ENCODE measurements at regions not wholly inside any gene's neighbourhood (a gene's known extent, or its start where the extent isn't known, plus 50 kb on each side); places are given as distances from the start of the nearest gene placed in this dataset.

DNA sequence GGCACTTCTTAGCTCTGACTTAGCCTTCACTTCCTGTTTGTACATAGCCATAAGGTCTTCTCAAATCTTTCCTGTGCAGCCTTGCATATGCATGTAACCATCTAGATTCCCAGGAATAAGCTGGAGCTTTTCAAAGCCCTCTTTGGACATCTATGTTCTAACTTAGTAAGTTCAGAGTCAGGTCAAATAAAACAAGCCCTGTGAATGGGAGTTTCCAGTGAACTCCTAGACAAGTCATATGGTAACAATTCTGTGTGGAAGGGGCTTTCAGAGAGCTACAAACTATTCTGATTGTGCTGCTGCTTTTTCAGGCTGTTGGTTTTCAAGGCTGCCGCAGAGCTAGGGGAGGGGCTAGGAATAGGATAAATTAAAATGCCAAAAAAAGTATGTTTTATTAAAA, 208.4 kb upstream of the AKR1E2 start:
- TF ChIP-seq, protein P1, sequence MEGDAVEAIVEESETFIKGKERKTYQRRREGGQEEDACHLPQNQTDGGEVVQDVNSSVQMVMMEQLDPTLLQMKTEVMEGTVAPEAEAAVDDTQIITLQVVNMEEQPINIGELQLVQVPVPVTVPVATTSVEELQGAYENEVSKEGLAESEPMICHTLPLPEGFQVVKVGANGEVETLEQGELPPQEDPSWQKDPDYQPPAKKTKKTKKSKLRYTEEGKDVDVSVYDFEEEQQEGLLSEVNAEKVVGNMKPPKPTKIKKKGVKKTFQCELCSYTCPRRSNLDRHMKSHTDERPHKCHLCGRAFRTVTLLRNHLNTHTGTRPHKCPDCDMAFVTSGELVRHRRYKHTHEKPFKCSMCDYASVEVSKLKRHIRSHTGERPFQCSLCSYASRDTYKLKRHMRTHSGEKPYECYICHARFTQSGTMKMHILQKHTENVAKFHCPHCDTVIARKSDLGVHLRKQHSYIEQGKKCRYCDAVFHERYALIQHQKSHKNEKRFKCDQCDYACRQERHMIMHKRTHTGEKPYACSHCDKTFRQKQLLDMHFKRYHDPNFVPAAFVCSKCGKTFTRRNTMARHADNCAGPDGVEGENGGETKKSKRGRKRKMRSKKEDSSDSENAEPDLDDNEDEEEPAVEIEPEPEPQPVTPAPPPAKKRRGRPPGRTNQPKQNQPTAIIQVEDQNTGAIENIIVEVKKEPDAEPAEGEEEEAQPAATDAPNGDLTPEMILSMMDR (IDR thresholded peaks at IDR 0.05; ENCODE audit: insufficient read depth in 1 of 2, low read depth in 1 of 2, low read length in 1 of 2, severe bottlenecking in 1 of 2, unreplicated experiment in 1 of 2) = no peak
- no peak overlapping the region for H3K27ac Mint-ChIP-seq (ENCODE audit: unreplicated experiment)
- H3K4me3 Mint-ChIP-seq (ENCODE audit: unreplicated experiment) = no peak overlapping the region

DNA sequence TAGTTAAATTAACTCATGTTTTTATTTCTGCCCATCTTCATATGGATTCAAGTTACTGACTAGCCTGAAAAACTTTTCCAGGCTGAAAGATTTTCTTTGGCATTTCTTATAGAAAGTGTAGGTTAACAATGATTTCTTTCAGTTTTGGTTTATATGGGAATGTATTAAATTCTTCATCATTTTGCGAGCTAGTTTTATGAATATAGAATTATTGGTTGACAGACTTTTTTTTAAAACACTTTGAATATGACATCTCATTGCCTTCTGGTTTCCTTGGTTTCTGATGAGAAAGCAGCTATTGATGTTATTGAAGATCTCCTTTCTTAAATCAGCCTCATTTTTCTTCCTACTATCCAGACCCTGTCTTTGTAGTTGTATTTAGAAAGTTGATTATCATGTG, 211.0 kb upstream of the AKR1E2 start:
- Histone ChIP-seq H3K4me1 (no peaks in the 10 kb centered on the region), H3K36me3 (ENCODE audit: control insufficient read depth, insufficient read depth, low read length) (no peaks in the 10 kb centered on the region), H3K9me3 (no peaks in the 10 kb centered on the region), H3K4me3 (ENCODE audit: low read depth, low read length) (no peak overlapping the region), H3K27me3 (replicated peaks; ENCODE audit: control insufficient read depth, insufficient read depth, low read length) (no peaks in the 10 kb centered on the region)
- Mint-ChIP-seq H3K36me3 (ENCODE audit: insufficient read depth, unreplicated experiment) (no peaks in the 10 kb centered on the region), H3K27ac (ENCODE audit: unreplicated experiment) (no peak overlapping the region), H3K4me3 (ENCODE audit: unreplicated experiment) (no peak overlapping the region), H3K27me3 (ENCODE audit: insufficient read depth, unreplicated experiment) (peaks cover 15% of the 10 kb centered on the region), H3K4me1 (ENCODE audit: low read depth, unreplicated experiment) (no peaks in the 10 kb centered on the region), H3K9me3 (ENCODE audit: unreplicated experiment) (no peaks in the 10 kb centered on the region)
- no TSS peak for BruUV-seq (replicated peaks)
- TF ChIP-seq, protein P1 (IDR thresholded peaks at IDR 0.05; ENCODE audit: insufficient read depth in 1 of 2, low read depth in 1 of 2, low read length in 1 of 2, severe bottlenecking in 1 of 2, unreplicated experiment in 1 of 2) = no peak
- no peak for DNase-seq
- ChIA-PET POLR2A (no interaction called here), CTCF (no interaction called here)
- intact Hi-C loops (cut with micrococcal nuclease; ENCODE audit: unreplicated experiment) = no loop called here

More for the DNA sequence above, 208.4 kb upstream of the AKR1E2 start:
- H3K27me3 ChIP-seq (replicated peaks; ENCODE audit: control insufficient read depth, insufficient read depth, low read length) = no peaks in the 10 kb centered on the region
- intact Hi-C loops (cut with micrococcal nuclease; ENCODE audit: unreplicated experiment) = no loop called here
- H3K4me1 Mint-ChIP-seq (ENCODE audit: low read depth, unreplicated experiment) = no peaks in the 10 kb centered on the region
- no peaks in the 10 kb centered on the region for H3K9me3 ChIP-seq
- no peaks in the 10 kb centered on the region for H3K9me3 Mint-ChIP-seq (ENCODE audit: unreplicated experiment)
- no peaks in the 10 kb centered on the region for H3K4me1 ChIP-seq
- no peaks in the 10 kb centered on the region for H3K36me3 Mint-ChIP-seq (ENCODE audit: insufficient read depth, unreplicated experiment)
- H3K27me3 Mint-ChIP-seq (ENCODE audit: insufficient read depth, unreplicated experiment) = peaks cover 15% of the 10 kb centered on the region
- ChIA-PET CTCF (no interaction called here), POLR2A (no interaction called here)
- no peaks in the 10 kb centered on the region for H3K36me3 ChIP-seq (ENCODE audit: control insufficient read depth, insufficient read depth, low read length)
- no TSS peak for BruUV-seq (replicated peaks)
- no peak for DNase-seq
- no peak overlapping the region for H3K4me3 ChIP-seq (ENCODE audit: low read depth, low read length)

DNA sequence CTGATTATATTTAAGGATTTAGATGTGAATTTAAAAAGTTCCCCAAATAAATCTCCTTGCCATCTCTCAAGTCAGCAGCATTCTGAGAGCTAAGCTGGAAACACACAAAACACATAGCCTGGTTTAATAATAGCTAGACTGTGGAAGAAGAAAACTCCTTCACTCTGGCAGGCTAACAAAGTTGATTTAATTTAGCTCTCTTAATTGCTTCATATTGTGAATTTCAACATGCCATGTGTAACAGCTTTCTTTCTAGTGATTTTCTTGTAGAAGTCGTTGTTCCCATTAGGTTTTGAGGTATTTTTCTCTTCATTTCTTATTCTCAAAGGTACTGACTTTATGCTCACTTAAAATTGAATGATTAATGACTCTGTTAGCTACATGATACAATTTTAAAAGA, 216.8 kb upstream of the AKR1E2 start:
- DNase-seq = no peak
- Mint-ChIP-seq H3K4me1 (ENCODE audit: low read depth, unreplicated experiment) (no peaks in the 10 kb centered on the region), H3K27ac (ENCODE audit: unreplicated experiment) (no peak overlapping the region), H3K4me3 (ENCODE audit: unreplicated experiment) (no peak overlapping the region), H3K36me3 (ENCODE audit: insufficient read depth, unreplicated experiment) (no peaks in the 10 kb centered on the region), H3K9me3 (ENCODE audit: unreplicated experiment) (no peaks in the 10 kb centered on the region), H3K27me3 (ENCODE audit: insufficient read depth, unreplicated experiment) (peaks cover 9% of the 10 kb centered on the region)
- Histone ChIP-seq H3K27me3 (replicated peaks; ENCODE audit: control insufficient read depth, insufficient read depth, low read length) (no peaks in the 10 kb centered on the region), H3K9me3 (no peaks in the 10 kb centered on the region), H3K36me3 (ENCODE audit: control insufficient read depth, insufficient read depth, low read length) (no peaks in the 10 kb centered on the region), H3K4me3 (ENCODE audit: low read depth, low read length) (no peak overlapping the region), H3K4me1 (no peaks in the 10 kb centered on the region)
- TF ChIP-seq, protein P1 (IDR thresholded peaks at IDR 0.05; ENCODE audit: insufficient read depth in 1 of 2, low read depth in 1 of 2, low read length in 1 of 2, severe bottlenecking in 1 of 2, unreplicated experiment in 1 of 2) = no peak
- ChIA-PET CTCF (no interaction called here), POLR2A (no interaction called here)
- BruUV-seq (replicated peaks) = no TSS peak
- intact Hi-C loops (cut with micrococcal nuclease; ENCODE audit: unreplicated experiment) = no loop called here
